GM10847 (cell line): ENCODE measurements at regions not wholly inside any gene's neighbourhood (a gene's known extent, or its start where the extent isn't known, plus 50 kb on each side); places are given as distances from the start of the nearest gene placed in this dataset.

Source experiments
- POLR2A ChIP-seq: IDR thresholded peaks from 2 replicates; pipeline ENCODE4 v1.6.1; 2011; ENCODE audit not compliant: insufficient read length; ENCODE audit errors: extremely low read depth

DNA sequence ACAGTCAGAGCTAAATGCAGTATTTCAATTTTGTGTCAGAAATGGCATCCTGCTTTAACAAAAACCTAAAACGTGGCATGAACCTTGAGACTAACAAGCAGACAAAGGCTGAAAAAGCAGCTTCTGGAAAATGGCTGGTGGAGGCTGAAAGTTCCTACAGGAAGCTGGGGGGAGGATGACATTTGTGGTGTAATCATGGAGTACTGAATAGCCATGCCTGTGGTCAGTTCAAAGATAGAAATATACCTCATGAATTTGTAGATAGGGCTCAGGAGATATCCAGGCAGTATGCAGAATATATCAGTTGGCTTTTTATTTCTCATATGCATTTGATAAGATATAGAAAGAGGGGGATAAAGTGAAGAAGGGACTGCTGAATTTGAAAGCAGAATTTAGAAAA is 181.7 kb downstream of the UQCRFS1 start:
- TF ChIP-seq POLR2A, result no peak

DNA sequence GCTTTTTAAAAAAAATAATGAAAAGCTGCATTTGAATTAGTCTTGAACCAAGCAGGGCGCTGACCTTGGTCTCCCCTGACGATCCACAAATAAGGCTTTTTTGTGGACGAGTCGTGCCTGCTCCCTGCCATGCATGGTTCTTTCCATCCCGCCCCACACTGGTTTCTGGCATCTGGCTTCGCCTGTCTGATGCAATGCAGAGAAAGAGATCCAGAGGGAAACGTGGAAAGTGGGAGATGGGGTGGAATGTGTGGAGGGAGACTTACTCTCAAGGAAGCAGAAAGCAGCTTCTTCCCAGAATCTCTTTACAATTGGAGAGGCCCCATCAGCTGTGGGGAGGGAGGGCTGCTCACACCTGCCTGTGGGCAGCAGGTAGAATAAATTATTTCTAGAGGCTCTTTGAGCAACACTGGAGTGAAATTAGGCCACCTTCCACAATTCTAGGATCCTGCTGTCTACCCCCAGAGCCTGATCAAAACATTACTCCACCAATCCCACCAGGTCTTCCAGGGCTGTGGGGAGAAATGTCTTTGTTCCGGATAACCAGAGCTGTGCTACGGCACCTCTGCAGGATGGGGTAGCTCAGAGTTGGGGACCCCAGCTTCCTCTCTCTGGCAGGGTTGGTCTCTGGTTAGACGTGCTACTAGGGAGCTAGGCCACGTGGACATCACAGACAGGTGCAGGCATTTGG is 183.5 kb downstream of the UQCRFS1 start:
- TF ChIP-seq POLR2A, result no peak

GRCh38 chr19:29022599-29022998 is 190.4 kb downstream of the UQCRFS1 start:
- no peak for TF ChIP-seq POLR2A

- no peak for TF ChIP-seq POLR2A
Observed at GRCh38 chr19:29022165-29022564, 190.8 kb downstream of the UQCRFS1 start.

- no peak for TF ChIP-seq POLR2A
Observed at GRCh38 chr19:29021232-29021916, 191.6 kb downstream of the UQCRFS1 start.

- TF ChIP-seq POLR2A, result no peak
Observed at GRCh38 chr19:29019403-29019802, 193.5 kb downstream of the UQCRFS1 start.

DNA sequence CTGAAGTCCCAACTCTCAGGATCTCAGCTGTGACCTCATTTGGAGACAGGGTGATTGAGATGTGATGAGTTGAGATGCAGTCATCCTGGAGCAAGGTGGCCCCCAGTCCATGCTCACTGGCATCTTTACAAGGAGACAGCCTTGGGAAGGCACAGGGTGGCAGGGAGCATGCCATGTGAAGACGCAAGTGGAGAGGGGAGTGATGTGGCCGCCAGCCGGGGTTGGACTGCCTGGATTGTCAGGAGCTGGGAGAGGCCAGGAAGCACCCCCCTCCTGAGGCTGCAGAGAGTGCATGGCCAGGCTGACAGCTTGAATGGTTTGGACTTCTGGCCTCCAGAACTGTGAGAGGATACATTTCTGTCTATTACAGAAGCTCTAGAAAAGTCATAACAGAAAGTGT is 194.4 kb downstream of the UQCRFS1 start:
- no peak for TF ChIP-seq POLR2A

- TF ChIP-seq POLR2A, result no peak
Observed at GRCh38 chr19:29017788-29018187, 195.2 kb downstream of the UQCRFS1 start.

- no peak for TF ChIP-seq POLR2A
Observed at GRCh38 chr19:29016926-29017760, 195.8 kb downstream of the UQCRFS1 start.

DNA sequence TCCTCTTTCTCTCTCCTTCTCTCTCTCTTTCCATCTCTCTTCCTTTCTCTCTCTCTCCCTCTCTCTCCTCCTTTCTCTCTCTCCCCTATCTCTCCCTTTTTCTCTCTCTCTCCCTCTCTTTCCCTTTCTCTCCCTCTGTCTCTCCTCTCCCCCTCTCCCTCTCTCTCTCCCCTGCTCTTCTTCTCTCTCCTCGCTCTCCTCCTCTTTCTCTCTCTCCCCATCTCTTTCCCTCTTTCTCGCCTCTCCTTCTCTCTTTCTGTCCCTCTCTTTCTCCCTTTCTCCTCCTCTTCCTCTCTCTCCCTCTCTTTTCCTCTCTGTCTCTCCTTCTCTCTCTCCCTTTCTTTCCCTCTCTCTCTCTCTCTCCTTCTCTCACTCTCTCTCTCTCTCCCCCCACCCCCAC is 196.6 kb downstream of the UQCRFS1 start:
- no peak for TF ChIP-seq POLR2A

- no peak for TF ChIP-seq POLR2A
Observed at GRCh38 chr19:29015569-29015968, 197.4 kb downstream of the UQCRFS1 start.

DNA sequence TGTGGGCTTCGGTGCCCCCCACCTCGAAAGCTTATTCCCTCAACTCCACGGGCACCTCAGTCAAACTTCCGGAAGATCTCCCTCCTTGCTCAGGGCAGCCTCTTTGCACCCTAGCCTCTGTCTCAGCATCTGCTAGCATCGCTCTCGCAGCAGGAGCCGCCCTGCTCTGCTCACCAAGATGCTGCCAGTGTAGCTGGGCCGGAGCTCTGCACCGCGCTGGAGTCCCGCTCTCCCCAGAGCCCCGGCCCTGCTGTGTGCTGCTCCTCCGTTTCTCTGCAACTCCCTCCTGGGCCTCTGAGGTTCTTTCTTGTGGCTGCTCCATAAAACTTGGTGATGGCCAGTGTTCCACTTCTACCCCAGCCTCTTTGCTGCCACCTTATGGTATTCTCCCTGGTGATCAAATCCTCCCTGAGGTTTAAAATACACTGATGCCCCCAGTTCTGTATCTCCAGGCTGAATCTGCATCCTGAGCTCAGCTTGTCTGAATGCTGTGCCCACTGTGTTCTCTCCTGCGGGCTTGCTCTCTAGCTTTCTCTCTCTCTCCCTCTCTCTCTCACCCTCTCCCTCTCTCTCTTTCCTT is 198.0 kb downstream of the UQCRFS1 start:
- no peak for TF ChIP-seq POLR2A

- no peak for TF ChIP-seq POLR2A
Observed at GRCh38 chr19:29013988-29014387, 199.0 kb downstream of the UQCRFS1 start.

DNA sequence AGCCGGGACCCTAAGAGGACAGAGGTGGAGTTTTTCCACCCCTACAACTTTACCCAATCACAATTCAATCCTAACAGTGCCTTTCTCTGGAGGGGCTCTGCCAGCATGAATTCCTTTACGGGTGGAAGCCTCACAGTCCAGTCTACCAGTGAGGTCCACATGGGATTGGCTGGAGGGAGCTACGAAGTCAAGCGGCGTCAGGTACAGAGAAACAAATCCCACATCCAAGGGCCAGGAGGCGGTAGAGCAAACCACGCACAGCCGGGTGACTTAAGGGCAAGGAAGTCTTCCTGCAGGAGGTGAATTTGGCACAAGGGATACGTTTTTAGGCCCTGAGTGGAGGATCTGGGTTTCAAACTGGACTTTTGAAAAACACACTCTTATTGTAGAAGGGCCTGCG is 199.6 kb downstream of the UQCRFS1 start:
- TF ChIP-seq POLR2A, result no peak

DNA sequence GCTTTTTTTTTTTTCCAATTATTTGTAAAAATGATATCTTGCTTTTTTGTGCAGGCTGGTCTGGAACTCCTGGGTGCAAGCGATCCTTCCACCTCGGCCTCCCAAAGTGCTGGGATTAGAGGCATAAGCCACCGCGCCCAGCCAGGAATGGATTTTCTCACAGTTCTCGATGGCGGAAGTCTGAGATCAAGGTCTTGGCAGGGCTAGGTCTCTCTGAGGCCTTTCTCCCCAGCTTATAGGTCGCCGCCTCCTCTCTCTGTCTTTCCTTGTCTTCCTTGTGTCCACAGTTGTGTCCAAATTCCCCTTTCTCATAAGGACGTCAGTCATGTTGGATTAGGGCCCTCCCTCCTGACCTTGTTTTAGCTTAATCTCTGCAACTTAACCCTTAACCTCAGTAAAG is 200.5 kb downstream of the UQCRFS1 start:
- no peak for TF ChIP-seq POLR2A

GRCh38 chr19:29010276-29010675 is 202.7 kb downstream of the UQCRFS1 start:
- TF ChIP-seq POLR2A, result no peak
